HepG2 (cell line): ENCODE measurements at regions not wholly inside any gene's neighbourhood (a gene's known extent, or its start where the extent isn't known, plus 50 kb on each side); places are given as distances from the start of the nearest gene placed in this dataset.

Source experiments
- ADNP ChIP-seq: sonication (generic); formaldehyde crosslinking; IDR thresholded peaks from 2 replicates; pipeline ENCODE4 v1.4.0; 2020; ENCODE audit warnings: missing genetic modification reagents
- CEBPG ChIP-seq: IDR thresholded peaks from 2 replicates; pipeline ENCODE4 v1.6.1; 2016
- MAFF ChIP-seq: IDR thresholded peaks from 2 replicates; pipeline ENCODE4 v1.6.1; 2011; ENCODE audit warnings: low read depth, low read length, improper control_type of control experiment
- MATR3 ChIP-seq: sonication (generic); formaldehyde crosslinking; IDR thresholded peaks from 2 replicates; pipeline ENCODE4 v1.4.0; 2020; ENCODE audit warnings: missing genetic modification reagents
- SOX5 ChIP-seq: IDR thresholded peaks from 2 replicates; pipeline ENCODE4 v1.6.1; 2016; ENCODE audit warnings: borderline replicate concordance
- ZBTB38 ChIP-seq: sonication (generic); formaldehyde crosslinking; IDR thresholded peaks from 2 replicates; pipeline ENCODE4 v1.5.1; 2020; ENCODE audit warnings: mild to moderate bottlenecking, missing genetic modification reagents
- ZBTB7B ChIP-seq: sonication (generic); formaldehyde crosslinking; IDR thresholded peaks from 2 replicates; pipeline ENCODE4 v1.4.0; 2020; ENCODE audit warnings: missing genetic modification reagents
- ZFX ChIP-seq: sonication (generic); formaldehyde crosslinking; IDR thresholded peaks from 2 replicates; pipeline ENCODE4 v1.4.0; 2020; ENCODE audit warnings: mild to moderate bottlenecking, low read depth, missing genetic modification reagents, moderate library complexity
- ZNF20 ChIP-seq: sonication (generic); formaldehyde crosslinking; IDR thresholded peaks from 2 replicates; pipeline ENCODE4 v1.4.0; 2020; ENCODE audit warnings: mild to moderate bottlenecking, moderate library complexity, missing genetic modification reagents
- ZNF343 ChIP-seq: sonication (generic); formaldehyde crosslinking; IDR thresholded peaks from 2 replicates; pipeline ENCODE4 v1.4.0; 2020; ENCODE audit warnings: mild to moderate bottlenecking, missing genetic modification reagents
- ZZZ3 ChIP-seq: sonication (generic); formaldehyde crosslinking; IDR thresholded peaks from 2 replicates; pipeline ENCODE4 v1.4.0; 2020; ENCODE audit warnings: missing genetic modification reagents, mild to moderate bottlenecking, borderline replicate concordance
- TF ChIP-seq, protein P1 (sequence below): fragments of 450-650 bp; IDR thresholded peaks from 2 replicates; pipeline ENCODE4 v1.6.1; 2017; ENCODE audit warnings: mild to moderate bottlenecking
- TF ChIP-seq, protein P2 (sequence below): sonication (generic); formaldehyde crosslinking; conservative IDR thresholded peaks from 2 replicates; pipeline ENCODE4 v1.4.0; 2020; ENCODE audit warnings: missing genetic modification reagents
- TF ChIP-seq, protein P3 (sequence below): sonication (generic); formaldehyde crosslinking; IDR thresholded peaks from 2 replicates; pipeline ENCODE4 v1.5.0; 2020; ENCODE audit warnings: missing genetic modification reagents, mild to moderate bottlenecking, borderline replicate concordance
- TF ChIP-seq, protein P4 (sequence below): sonication (generic); formaldehyde crosslinking; conservative IDR thresholded peaks from 2 replicates; pipeline ENCODE4 v1.8.0; 2022; ENCODE audit warnings: low read depth, missing genetic modification reagents
- TF ChIP-seq, protein P5 (sequence below): sonication (generic); formaldehyde crosslinking; IDR thresholded peaks from 2 replicates; pipeline ENCODE4 v1.4.0; 2020; ENCODE audit warnings: low read depth, missing genetic modification reagents
- TF ChIP-seq, protein P6 (sequence below): sonication (generic); formaldehyde crosslinking; IDR thresholded peaks from 2 replicates; pipeline ENCODE4 v1.4.0; 2020; ENCODE audit warnings: missing genetic modification reagents

DNA sequence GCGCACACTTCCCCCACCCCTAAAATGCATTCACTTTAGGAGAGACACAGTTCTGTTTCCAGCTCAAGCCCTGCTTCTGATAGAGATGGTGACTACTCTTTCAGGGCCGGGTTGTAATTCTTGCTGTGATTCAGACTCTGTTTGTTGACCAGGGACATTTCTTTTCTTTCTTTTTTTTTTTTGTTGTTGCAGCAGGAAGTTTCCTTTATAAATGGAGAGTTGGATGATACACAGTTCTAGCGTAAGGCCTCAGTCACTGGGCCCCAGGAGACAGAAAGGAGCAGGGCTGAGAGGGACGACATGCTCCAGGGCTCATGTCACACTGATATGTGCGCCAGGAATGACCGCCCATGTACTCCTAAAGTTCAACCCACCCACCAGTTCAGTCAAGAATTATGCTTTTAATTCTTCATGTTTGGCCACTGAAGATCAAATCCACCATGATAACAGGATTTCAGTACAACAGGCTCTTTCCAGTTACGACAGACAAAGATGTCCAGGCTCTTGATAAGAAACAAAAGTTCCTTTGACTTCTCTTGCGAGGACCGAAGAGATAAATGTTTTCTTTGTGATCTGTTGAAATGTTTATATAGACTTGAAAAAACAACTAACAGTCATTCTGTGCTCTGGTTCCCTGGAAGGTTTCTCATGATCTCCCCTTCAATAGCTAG lies 142.5 kb downstream of the CD164 start (continued):
- TF ChIP-seq, protein P1, sequence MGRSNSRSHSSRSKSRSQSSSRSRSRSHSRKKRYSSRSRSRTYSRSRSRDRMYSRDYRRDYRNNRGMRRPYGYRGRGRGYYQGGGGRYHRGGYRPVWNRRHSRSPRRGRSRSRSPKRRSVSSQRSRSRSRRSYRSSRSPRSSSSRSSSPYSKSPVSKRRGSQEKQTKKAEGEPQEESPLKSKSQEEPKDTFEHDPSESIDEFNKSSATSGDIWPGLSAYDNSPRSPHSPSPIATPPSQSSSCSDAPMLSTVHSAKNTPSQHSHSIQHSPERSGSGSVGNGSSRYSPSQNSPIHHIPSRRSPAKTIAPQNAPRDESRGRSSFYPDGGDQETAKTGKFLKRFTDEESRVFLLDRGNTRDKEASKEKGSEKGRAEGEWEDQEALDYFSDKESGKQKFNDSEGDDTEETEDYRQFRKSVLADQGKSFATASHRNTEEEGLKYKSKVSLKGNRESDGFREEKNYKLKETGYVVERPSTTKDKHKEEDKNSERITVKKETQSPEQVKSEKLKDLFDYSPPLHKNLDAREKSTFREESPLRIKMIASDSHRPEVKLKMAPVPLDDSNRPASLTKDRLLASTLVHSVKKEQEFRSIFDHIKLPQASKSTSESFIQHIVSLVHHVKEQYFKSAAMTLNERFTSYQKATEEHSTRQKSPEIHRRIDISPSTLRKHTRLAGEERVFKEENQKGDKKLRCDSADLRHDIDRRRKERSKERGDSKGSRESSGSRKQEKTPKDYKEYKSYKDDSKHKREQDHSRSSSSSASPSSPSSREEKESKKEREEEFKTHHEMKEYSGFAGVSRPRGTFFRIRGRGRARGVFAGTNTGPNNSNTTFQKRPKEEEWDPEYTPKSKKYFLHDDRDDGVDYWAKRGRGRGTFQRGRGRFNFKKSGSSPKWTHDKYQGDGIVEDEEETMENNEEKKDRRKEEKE: no peak
- TF ChIP-seq MATR3 (CRISPR knock-in tag) (no peak), ZZZ3 (no peak), ZBTB38 (CRISPR knock-in tag) (no peak), CEBPG (CRISPR knock-in tag) (no peak), MAFF (no peak), ZNF343 (CRISPR knock-in tag) (no peak), ZNF20 (CRISPR knock-in tag) (no peak), ZFX (CRISPR knock-in tag) (peak; percentile 44), ADNP (no peak), SOX5 (CRISPR knock-in tag) (no peak), ZBTB7B (CRISPR knock-in tag) (no peak)
- TF ChIP-seq, protein P2, sequence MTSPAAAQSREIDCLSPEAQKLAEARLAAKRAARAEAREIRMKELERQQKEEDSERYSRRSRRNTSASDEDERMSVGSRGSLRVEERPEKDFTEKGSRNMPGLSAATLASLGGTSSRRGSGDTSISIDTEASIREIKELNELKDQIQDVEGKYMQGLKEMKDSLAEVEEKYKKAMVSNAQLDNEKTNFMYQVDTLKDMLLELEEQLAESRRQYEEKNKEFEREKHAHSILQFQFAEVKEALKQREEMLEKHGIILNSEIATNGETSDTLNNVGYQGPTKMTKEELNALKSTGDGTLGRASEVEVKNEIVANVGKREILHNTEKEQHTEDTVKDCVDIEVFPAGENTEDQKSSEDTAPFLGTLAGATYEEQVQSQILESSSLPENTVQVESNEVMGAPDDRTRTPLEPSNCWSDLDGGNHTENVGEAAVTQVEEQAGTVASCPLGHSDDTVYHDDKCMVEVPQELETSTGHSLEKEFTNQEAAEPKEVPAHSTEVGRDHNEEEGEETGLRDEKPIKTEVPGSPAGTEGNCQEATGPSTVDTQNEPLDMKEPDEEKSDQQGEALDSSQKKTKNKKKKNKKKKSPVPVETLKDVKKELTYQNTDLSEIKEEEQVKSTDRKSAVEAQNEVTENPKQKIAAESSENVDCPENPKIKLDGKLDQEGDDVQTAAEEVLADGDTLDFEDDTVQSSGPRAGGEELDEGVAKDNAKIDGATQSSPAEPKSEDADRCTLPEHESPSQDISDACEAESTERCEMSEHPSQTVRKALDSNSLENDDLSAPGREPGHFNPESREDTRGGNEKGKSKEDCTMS (CRISPR knock-in tag): no peak
- TF ChIP-seq, protein P3, sequence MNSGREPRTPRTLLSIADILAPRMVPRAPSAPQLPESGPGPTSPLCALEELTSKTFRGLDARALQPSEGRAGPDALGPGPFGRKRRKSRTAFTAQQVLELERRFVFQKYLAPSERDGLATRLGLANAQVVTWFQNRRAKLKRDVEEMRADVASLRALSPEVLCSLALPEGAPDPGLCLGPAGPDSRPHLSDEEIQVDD (CRISPR knock-in tag): no peak
- TF ChIP-seq, protein P4, sequence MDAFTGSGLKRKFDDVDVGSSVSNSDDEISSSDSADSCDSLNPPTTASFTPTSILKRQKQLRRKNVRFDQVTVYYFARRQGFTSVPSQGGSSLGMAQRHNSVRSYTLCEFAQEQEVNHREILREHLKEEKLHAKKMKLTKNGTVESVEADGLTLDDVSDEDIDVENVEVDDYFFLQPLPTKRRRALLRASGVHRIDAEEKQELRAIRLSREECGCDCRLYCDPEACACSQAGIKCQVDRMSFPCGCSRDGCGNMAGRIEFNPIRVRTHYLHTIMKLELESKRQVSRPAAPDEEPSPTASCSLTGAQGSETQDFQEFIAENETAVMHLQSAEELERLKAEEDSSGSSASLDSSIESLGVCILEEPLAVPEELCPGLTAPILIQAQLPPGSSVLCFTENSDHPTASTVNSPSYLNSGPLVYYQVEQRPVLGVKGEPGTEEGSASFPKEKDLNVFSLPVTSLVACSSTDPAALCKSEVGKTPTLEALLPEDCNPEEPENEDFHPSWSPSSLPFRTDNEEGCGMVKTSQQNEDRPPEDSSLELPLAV (CRISPR knock-in tag): no peak
- TF ChIP-seq, protein P5, sequence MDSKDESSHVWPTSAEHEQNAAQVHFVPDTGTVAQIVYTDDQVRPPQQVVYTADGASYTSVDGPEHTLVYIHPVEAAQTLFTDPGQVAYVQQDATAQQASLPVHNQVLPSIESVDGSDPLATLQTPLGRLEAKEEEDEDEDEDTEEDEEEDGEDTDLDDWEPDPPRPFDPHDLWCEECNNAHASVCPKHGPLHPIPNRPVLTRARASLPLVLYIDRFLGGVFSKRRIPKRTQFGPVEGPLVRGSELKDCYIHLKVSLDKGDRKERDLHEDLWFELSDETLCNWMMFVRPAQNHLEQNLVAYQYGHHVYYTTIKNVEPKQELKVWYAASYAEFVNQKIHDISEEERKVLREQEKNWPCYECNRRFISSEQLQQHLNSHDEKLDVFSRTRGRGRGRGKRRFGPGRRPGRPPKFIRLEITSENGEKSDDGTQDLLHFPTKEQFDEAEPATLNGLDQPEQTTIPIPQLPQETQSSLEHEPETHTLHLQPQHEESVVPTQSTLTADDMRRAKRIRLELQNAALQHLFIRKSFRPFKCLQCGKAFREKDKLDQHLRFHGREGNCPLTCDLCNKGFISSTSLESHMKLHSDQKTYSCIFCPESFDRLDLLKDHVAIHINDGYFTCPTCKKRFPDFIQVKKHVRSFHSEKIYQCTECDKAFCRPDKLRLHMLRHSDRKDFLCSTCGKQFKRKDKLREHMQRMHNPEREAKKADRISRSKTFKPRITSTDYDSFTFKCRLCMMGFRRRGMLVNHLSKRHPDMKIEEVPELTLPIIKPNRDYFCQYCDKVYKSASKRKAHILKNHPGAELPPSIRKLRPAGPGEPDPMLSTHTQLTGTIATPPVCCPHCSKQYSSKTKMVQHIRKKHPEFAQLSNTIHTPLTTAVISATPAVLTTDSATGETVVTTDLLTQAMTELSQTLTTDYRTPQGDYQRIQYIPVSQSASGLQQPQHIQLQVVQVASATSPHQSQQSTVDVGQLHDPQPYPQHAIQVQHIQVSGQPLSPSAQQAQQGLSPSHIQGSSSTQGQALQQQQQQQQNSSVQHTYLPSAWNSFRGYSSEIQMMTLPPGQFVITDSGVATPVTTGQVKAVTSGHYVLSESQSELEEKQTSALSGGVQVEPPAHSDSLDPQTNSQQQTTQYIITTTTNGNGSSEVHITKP: no peak
- TF ChIP-seq, protein P6, sequence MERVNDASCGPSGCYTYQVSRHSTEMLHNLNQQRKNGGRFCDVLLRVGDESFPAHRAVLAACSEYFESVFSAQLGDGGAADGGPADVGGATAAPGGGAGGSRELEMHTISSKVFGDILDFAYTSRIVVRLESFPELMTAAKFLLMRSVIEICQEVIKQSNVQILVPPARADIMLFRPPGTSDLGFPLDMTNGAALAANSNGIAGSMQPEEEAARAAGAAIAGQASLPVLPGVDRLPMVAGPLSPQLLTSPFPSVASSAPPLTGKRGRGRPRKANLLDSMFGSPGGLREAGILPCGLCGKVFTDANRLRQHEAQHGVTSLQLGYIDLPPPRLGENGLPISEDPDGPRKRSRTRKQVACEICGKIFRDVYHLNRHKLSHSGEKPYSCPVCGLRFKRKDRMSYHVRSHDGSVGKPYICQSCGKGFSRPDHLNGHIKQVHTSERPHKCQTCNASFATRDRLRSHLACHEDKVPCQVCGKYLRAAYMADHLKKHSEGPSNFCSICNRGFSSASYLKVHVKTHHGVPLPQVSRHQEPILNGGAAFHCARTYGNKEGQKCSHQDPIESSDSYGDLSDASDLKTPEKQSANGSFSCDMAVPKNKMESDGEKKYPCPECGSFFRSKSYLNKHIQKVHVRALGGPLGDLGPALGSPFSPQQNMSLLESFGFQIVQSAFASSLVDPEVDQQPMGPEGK (CRISPR knock-in tag): no peak
